NCI-H1694 (cell line): ENCODE measurements at regions not wholly inside any gene's neighbourhood (a gene's known extent, or its start where the extent isn't known, plus 50 kb on each side); places are given as distances from the start of the nearest gene placed in this dataset.
"Not testable (repeated sequence)": the region's sequence is repeated elsewhere in the genome, so short reads cannot be mapped to it uniquely, and the experiment has no call there.

Source experiments
- DNase-seq: peaks from one replicate; lab custom pipeline; 2025; lab: John Stamatoyannopoulos, UW

DNA sequence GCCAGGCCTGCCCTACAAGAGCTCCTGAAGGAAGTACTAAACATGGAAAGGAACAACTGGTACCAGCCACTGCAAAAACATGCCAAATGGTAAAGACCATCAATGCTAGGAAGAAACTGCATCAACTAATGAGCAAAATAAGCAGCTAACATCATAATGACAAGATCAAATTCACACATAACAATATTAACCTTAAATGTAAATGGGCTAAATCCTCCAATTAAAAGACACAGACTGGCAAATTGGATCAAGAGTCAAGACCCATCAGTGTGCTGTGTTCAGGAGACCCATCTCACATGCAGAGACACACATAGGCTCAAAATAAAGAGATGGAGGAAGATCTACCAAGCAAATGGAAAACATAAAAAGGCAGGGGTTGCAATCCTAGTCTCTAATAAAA, 119.0 kb upstream of the CARMIL1 start:
- not testable (repeated sequence) for DNase-seq

DNA sequence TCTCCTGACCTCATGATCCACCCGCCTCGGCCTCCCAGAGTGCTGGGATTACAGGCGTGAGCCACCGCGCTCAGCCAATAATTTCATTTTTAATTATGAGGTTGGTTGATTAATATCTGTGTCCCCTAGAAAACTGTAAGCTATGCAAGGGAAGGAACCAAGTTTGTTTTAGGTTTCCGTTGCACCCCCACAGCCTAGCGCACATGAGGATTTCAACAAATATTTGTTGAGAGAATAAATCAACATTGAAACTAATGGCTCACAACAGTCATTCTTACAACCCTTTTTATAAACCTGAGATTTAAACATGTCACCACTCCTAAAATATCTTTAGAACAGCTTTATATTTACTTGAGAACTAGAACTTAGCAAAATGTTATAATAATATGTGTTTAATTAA, 114.0 kb upstream of the CARMIL1 start:
- DNase-seq, result no peak

DNA sequence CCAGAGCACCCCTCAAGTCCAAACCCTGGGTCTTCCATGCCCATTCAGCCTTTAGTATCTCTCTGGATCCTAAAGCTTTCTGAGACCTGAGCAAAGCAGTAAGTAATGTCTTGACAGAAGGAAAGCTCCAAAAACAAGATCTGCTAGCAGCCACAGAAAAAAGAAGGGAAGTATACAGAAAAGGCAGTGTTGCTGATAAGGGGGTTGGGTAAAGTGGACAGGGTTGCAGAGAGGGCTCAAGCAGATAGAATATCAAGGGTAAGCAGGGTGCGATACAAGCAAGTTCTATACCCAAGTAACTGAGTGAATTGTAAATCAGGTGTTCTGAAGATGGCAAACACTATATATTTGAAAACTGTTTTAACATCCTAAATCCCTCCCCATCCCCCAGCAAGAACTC, 113.4 kb upstream of the CARMIL1 start:
- DNase-seq, result no peak

- no peak for DNase-seq
Measured at GRCh38 chr6:25166955-25167748, 112.0 kb upstream of the CARMIL1 start.

DNA sequence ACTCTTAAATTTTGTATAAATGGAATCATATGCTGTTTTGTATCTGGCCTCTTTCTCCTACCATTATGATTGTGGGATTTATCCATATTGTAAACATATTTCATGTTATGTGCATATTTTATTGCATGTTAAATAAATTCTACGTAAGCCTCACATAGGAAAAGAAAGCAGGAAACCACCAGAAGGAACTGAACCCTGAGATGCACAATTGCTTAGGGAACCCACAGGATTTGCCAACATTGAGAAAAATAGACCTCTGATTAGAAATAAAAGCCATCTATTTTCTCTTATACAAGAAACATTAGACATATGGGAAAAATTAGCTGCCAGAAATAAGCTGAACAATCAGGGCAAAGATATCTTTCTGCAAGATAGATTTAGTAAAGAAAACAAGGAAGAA, 111.2 kb upstream of the CARMIL1 start:
- DNase-seq, result no peak

DNA sequence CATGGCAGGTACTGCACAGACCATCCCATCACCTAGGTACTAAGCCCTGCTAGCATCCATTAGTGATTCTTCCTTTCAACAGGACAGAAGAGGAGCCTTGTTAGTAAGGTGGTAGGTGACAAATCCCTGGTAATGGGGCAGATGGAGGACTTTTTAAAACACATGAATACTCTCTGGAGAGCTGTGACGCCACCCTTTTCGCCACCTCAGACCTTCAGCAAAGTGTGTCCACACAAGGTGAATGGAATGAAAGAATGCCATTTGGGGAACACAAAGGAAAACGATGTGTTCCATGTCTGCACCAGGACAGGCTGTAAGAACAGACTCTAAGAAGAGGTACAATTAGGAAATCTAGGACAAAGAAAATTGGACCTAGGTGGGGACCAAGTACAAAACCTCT, 110.5 kb upstream of the CARMIL1 start:
- no peak for DNase-seq

GRCh38 chr6:25169553-25169952, 109.6 kb upstream of the CARMIL1 start:
- DNase-seq, result no peak

GRCh38 chr6:25169961-25170360, 109.2 kb upstream of the CARMIL1 start:
- DNase-seq, result no peak

DNA sequence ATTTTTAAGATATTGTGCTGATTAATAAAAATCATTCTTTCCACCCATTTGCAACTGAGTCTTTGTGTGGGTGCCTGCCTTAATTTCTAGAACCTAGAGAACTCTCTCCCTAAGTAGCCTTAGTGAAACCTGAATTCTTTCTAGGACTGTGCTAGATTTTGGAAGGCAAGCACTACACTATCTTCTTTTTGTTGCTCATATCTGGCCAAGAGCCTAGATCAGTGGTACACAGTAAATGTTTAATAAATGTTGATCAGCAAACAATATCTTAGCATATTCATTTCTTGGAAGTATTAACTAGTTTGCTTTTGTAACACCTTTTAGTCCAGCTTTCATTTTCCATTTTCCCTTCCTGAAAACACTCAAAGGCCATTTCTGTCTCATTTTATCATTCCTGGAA, 108.5 kb upstream of the CARMIL1 start:
- DNase-seq, result no peak

GRCh38 chr6:25171301-25171700, 107.9 kb upstream of the CARMIL1 start:
- DNase-seq, result no peak

GRCh38 chr6:25172819-25173218, 106.4 kb upstream of the CARMIL1 start:
- DNase-seq, result no peak

GRCh38 chr6:25173246-25173645, 105.9 kb upstream of the CARMIL1 start:
- no peak for DNase-seq

GRCh38 chr6:25173951-25174474, 105.2 kb upstream of the CARMIL1 start:
- no peak for DNase-seq

DNA sequence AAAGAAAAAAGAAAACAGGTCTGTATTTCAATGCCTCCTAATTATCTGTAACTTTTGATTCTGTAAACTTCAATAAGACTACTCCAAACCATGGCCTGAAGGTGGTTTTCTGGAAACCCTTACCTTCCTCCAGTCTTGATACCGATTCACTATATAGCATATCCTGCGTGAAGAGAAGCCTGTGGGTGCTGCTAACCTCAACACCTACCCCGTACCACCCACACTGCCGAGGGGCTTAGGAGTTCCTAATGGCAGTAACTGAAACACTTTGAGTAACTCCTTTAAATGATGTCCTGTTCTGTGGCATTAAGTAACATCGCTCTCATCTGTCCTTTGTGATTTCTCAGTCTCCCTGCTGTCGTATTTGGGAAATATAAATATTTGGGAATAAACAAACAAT, 104.5 kb upstream of the CARMIL1 start:
- no peak for DNase-seq

- DNase-seq, result no peak
Measured at GRCh38 chr6:25175196-25175595, 104.0 kb upstream of the CARMIL1 start.

DNA sequence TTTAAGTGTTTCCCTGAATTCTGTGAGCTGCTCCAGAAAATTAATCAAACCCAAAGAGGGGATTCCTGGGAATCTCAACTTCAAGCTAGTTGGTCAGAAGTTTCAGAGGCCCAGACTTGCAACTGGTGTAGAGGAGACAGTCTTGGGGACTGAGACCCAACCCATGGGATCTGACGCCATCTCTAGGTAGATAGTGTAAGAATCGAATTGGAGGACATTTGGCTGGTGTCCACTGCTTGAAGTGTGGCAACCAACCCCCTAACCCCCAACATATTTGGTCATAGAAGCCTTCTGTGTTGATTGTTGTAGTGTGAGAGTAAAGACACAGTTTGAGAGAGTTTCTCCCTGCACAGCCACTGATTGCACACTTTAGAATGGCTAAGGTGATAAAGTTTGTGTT, 103.5 kb upstream of the CARMIL1 start:
- no peak for DNase-seq

DNA sequence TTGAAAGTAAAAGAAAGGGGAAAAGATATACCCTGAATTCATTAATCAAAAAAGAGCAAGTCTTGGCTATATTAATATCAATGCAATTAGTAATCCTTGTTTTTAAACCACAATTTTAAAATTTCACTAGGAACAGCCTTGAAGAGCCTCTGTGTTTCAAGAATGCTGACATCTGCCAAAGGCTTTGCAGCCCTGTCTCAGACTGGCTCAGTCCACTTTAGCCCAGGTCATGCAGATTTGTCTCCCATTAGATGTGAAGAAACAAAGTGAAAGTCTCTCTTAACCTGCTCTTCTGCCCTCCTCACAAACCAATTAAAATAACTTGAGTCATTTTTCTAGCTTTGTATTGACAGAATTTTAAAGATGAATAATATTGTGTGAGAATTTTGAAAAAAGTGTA, 102.7 kb upstream of the CARMIL1 start:
- DNase-seq, result no peak

- no peak for DNase-seq
Measured at GRCh38 chr6:25177500-25178028, 101.6 kb upstream of the CARMIL1 start.

GRCh38 chr6:25178336-25179035, 100.7 kb upstream of the CARMIL1 start:
- no peak for DNase-seq

GRCh38 chr6:25179051-25179778, 100.0 kb upstream of the CARMIL1 start:
- no peak for DNase-seq

DNA sequence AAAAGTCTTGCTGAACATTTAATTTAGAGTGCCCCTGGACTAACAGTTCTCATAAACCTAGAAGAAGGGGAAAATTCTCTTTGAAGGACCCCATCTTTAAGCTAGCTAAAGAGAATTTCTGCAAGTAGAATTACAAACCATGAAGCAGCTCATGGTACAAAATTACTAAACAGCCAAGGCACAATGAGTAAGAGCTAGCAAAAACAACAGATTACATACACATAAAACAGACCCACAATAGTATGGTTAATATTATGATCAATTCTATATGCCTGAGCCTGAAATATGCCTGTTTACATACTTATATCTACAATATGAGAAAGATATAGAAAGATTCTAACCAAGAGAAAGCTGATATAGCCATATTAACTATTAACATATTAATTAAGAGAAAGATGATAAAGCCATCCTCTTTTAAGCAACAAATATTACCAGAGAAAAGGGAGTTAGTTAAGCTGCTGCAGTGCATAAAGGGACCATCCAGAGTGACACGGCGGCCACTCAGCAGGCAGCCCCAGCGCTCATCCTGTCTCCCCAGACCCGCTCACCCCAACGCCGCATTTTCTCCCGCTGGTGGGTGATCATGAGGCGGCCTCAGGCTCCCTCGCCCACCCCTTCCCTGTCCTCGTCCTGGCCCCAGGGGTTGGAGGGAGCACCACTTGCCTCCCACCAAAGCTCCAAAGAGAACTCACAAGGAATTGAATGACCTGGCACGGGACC, 98.4 kb upstream of the CARMIL1 start:
- no peak for DNase-seq

- DNase-seq, result no peak
Measured at GRCh38 chr6:25181350-25181724, 97.8 kb upstream of the CARMIL1 start.
